ENCODE measurements at regions not wholly inside any gene's neighbourhood (a gene's known extent, or its start where the extent isn't known, plus 50 kb on each side); places are given as distances from the start of the nearest gene placed in this dataset.

DNA sequence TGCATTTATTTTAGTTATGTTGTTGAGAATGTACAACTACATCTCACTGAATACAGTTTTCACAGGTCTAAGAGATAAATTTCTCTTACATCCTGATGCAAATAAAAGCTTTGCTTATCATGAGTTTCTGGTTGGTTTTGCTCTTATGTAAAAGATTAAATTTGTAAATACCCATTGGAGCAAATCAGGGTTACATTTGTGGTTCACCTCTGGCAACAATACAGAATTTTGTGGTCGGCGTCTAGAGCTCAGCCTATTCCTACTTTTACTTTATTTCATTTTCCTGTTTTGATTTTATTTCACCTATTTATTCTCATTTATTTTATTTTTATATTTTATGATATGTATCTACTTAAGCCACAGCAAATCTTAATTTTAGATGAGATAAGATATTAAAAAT lies 271.9 kb upstream of the MARCKS start:
- Histone ChIP-seq H3K27me3 (replicated peaks in 1 of 2; ENCODE audit: control insufficient read depth in 2 of 2, extremely low read depth in 1 of 2, insufficient read depth in 2 of 2, low read length in 1 of 2) (no peaks in the 10 kb centered on the region), H3K27ac (ENCODE audit: low read length) (no peak overlapping the region), H3K4me3 (ENCODE audit: control insufficient read depth in 1 of 2, extremely low read depth in 1 of 2, low read length in 1 of 2) (no peak overlapping the region), H3K4me1 (ENCODE audit: control insufficient read depth in 1 of 2, extremely low read depth in 1 of 2, insufficient read depth in 2 of 2, low read length in 2 of 2) (no peaks in the 10 kb centered on the region), H3K36me3 (ENCODE audit: control insufficient read depth in 2 of 2, extremely low read depth in 1 of 2, insufficient read depth in 1 of 2, low read length in 1 of 2) (no peaks in the 10 kb centered on the region), H3K9me3 (no peaks in the 10 kb centered on the region)
- no peaks in the 10 kb centered on the region for H3K9me3 Mint-ChIP-seq
- H3K27ac Mint-ChIP-seq: no peak overlapping the region
- peaks cover 1 to 6% of the 10 kb centered on the region in 2 donors for H3K27me3 Mint-ChIP-seq
- no peak for ATAC-seq (replicated peaks in 1 of 4)
- ChIA-PET POLR2A (no interaction called here), CTCF (no interaction called here)
- WGBS (ENCODE audit: insufficient coverage): no CpG with 5 or more reads among the region's 2 CpGs
- no peaks in the 10 kb centered on the region for H3K36me3 Mint-ChIP-seq
- no peaks in the 10 kb centered on the region for H3K4me1 Mint-ChIP-seq
- no peak overlapping the region for H3K4me3 Mint-ChIP-seq
- no peak for DNase-seq

DNA sequence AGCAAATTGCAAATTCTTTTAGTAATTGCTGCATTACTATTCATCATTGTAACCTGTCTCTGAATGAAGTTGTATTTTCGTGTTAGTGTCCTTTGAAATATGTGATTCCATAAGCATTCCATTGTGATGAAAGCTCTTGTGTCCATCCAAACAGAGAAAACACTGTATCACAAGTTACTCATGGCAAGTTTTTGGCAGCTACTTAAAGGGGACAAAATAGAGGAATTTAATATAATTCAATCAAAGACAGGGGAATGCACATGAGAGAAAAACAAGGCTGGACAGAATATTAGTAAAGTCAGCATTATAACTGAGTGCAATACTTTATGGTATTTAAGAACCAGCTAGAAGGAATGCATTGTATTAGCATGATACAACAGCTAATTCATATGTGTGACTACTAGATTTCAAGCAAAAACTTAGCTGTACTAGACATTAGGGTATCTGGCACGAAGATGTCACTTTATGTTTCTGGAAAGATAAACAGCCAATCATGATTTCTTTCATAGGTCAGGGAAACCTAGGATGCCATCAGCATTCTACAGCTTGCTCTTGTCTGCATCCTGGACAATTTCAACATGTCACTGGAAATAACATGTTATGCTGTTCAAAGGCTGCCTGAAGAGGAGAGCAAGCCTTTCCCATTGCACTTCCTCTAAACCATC lies 270.6 kb upstream of the MARCKS start:
- ChIA-PET CTCF (no interaction called here), POLR2A (no interaction called here)
- H3K27ac Mint-ChIP-seq: no peak overlapping the region
- no peak for ATAC-seq (replicated peaks in 1 of 4)
- no peaks in the 10 kb centered on the region for H3K9me3 Mint-ChIP-seq
- H3K27me3 Mint-ChIP-seq: peaks cover 1 to 6% of the 10 kb centered on the region in 2 donors
- H3K4me1 Mint-ChIP-seq: no peaks in the 10 kb centered on the region
- Histone ChIP-seq H3K27ac (ENCODE audit: low read length) (no peak overlapping the region), H3K4me1 (ENCODE audit: control insufficient read depth in 1 of 2, extremely low read depth in 1 of 2, insufficient read depth in 2 of 2, low read length in 2 of 2) (no peaks in the 10 kb centered on the region), H3K36me3 (ENCODE audit: control insufficient read depth in 2 of 2, extremely low read depth in 1 of 2, insufficient read depth in 1 of 2, low read length in 1 of 2) (no peaks in the 10 kb centered on the region), H3K9me3 (no peaks in the 10 kb centered on the region), H3K4me3 (ENCODE audit: control insufficient read depth in 1 of 2, extremely low read depth in 1 of 2, low read length in 1 of 2) (no peak overlapping the region), H3K27me3 (replicated peaks in 1 of 2; ENCODE audit: control insufficient read depth in 2 of 2, extremely low read depth in 1 of 2, insufficient read depth in 2 of 2, low read length in 1 of 2) (no peaks in the 10 kb centered on the region)
- no peak overlapping the region for H3K4me3 Mint-ChIP-seq
- 75% methylated on average over 1 of the region's 2 CpGs for WGBS (ENCODE audit: insufficient coverage)
- DNase-seq: no peak
- no peaks in the 10 kb centered on the region for H3K36me3 Mint-ChIP-seq

DNA sequence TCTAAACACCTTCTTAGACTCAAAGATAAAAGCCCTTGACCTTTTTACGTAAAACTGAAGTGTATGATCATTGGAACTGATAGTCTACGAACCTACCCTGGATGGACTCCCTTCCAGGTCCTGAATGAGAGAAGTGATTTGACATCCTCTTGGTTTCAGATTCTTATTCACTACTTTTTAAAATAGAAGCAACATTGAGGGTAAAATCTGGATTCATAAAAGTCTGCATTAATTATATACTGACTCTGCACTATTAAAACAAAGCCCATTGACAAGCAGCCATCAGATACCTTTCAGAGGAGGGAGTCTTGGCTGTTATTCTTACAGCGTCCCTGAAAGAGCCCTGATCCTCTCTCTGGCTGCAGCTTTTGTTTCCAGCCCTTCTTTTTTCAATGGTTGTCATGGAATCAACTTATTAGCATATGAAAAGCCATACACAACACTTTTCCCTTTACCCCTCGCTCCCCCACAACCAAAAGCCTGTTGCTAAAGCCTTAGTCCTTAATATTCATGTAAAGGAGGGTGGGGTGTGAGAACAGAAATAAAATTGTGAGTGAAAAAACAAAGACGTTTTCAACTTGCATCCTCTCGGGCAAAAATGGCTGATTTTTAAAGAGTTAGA lies 270.0 kb upstream of the MARCKS start:
- H3K4me1 Mint-ChIP-seq: no peaks in the 10 kb centered on the region

GRCh38 chr6:113588646-113589045 lies 268.5 kb upstream of the MARCKS start:
- Histone ChIP-seq H3K27me3 (replicated peaks in 1 of 2; ENCODE audit: control insufficient read depth in 2 of 2, extremely low read depth in 1 of 2, insufficient read depth in 2 of 2, low read length in 1 of 2) (no peaks in the 10 kb centered on the region), H3K27ac (ENCODE audit: low read length) (no peak overlapping the region), H3K4me1 (ENCODE audit: control insufficient read depth in 1 of 2, extremely low read depth in 1 of 2, insufficient read depth in 2 of 2, low read length in 2 of 2) (no peaks in the 10 kb centered on the region), H3K4me3 (ENCODE audit: control insufficient read depth in 1 of 2, extremely low read depth in 1 of 2, low read length in 1 of 2) (no peak overlapping the region), H3K36me3 (ENCODE audit: control insufficient read depth in 2 of 2, extremely low read depth in 1 of 2, insufficient read depth in 1 of 2, low read length in 1 of 2) (no peaks in the 10 kb centered on the region), H3K9me3 (no peaks in the 10 kb centered on the region)
- Mint-ChIP-seq H3K9me3 (peaks cover 0 to 6% (median 0%) of the 10 kb centered on the region in 3 donors), H3K36me3 (no peaks in the 10 kb centered on the region), H3K4me1 (no peaks in the 10 kb centered on the region), H3K4me3 (no peak overlapping the region), H3K27me3 (peaks cover 0 to 6% of the 10 kb centered on the region in 2 donors), H3K27ac (no peak overlapping the region)
- WGBS (ENCODE audit: insufficient coverage): no CpG with 5 or more reads among the region's 1 CpG
- CTCF ChIA-PET: no interaction called here
- POLR2A ChIA-PET: interaction anchor here in 1 of 2 donors (0.6 kb wide), 1 partner anchor 267 kb away, joined by 7 read pairs; no protein-coding TSS in a partner anchor
- DNase-seq: no peak
- ATAC-seq (replicated peaks in 1 of 4): no peak

More for the DNA sequence above, 270.0 kb upstream of the MARCKS start:
- CTCF ChIA-PET: no interaction called here
- DNase-seq (no peak), ATAC-seq (replicated peaks in 1 of 4) (no peak)
- Mint-ChIP-seq H3K4me3 (no peak overlapping the region), H3K27me3 (peaks cover under 1 to 6% of the 10 kb centered on the region in 2 donors), H3K36me3 (no peaks in the 10 kb centered on the region), H3K9me3 (no peaks in the 10 kb centered on the region), H3K27ac (no peak overlapping the region)
- WGBS (ENCODE audit: insufficient coverage): 60% methylated on average over 1 of the region's 6 CpGs
- no peak overlapping the region for H3K27ac ChIP-seq (ENCODE audit: low read length)
- POLR2A ChIA-PET: no interaction called here
- no peaks in the 10 kb centered on the region for H3K36me3 ChIP-seq (ENCODE audit: control insufficient read depth in 2 of 2, extremely low read depth in 1 of 2, insufficient read depth in 1 of 2, low read length in 1 of 2)
- no peaks in the 10 kb centered on the region for H3K9me3 ChIP-seq
- H3K4me1 ChIP-seq (ENCODE audit: control insufficient read depth in 1 of 2, extremely low read depth in 1 of 2, insufficient read depth in 2 of 2, low read length in 2 of 2): no peaks in the 10 kb centered on the region
- no peak overlapping the region for H3K4me3 ChIP-seq (ENCODE audit: control insufficient read depth in 1 of 2, extremely low read depth in 1 of 2, low read length in 1 of 2)
- no peaks in the 10 kb centered on the region for H3K27me3 ChIP-seq (replicated peaks in 1 of 2; ENCODE audit: control insufficient read depth in 2 of 2, extremely low read depth in 1 of 2, insufficient read depth in 2 of 2, low read length in 1 of 2)

DNA sequence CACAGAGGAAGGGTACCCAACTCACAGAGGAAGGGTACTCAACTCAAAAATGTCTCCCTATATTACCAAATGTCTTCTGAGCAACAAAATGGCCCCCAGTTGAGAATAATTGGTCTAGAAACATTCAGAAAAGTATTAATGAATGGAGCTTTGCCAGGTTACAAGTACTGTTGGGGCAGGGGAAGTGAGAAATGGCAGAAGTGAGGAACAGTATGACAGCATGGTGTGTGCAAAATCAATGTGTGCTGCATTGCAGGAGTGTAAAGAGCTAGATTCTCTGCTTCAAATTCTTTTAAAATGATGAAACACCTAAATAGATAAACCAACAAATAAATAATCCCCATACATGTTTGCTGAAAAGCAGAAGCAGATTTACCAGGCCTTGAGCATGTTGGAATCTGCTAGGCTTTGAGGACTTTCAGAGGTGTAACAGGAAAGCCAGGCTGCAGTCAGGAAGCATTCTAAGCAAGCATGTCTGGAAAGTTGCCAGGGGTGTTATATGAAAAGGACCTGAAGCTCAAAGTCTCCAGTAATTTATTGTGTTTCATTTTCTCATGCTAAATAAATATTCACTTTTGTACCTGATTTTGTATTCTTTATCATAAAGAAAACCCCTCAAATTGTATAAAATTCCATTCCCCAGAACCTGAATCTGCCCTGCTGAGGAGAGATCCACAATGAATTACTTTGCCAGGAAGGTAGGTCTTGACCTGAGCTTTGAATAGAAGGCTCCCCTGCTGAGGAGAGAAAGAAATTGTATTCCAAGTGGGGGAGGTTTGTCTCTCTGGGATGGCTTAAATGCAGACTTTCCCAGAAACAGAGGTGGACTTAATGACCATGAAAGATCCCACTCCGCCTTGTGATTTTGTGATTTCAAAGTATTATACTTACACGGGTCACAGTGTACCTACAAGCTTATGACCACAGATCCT lies 265.0 kb upstream of the MARCKS start:
- no peak overlapping the region for H3K27ac ChIP-seq (ENCODE audit: low read length)
- WGBS (ENCODE audit: insufficient coverage): no CpG with 5 or more reads among the region's 2 CpGs
- Mint-ChIP-seq H3K4me3 (no peak overlapping the region), H3K9me3 (peaks cover 0 to 6% (median 0%) of the 10 kb centered on the region in 3 donors), H3K27ac (no peak overlapping the region), H3K4me1 (no peaks in the 10 kb centered on the region), H3K36me3 (no peaks in the 10 kb centered on the region), H3K27me3 (peaks cover 0 to 6% of the 10 kb centered on the region in 2 donors)
- no peaks in the 10 kb centered on the region for H3K9me3 ChIP-seq
- H3K27me3 ChIP-seq (replicated peaks in 1 of 2; ENCODE audit: control insufficient read depth in 2 of 2, extremely low read depth in 1 of 2, insufficient read depth in 2 of 2, low read length in 1 of 2): peaks cover 0 to 3% of the 10 kb centered on the region in 2 experiments
- CTCF ChIA-PET: no interaction called here
- POLR2A ChIA-PET: no interaction called here
- no peak for DNase-seq
- H3K4me3 ChIP-seq (ENCODE audit: control insufficient read depth in 1 of 2, extremely low read depth in 1 of 2, low read length in 1 of 2): no peak overlapping the region
- no peaks in the 10 kb centered on the region for H3K4me1 ChIP-seq (ENCODE audit: control insufficient read depth in 1 of 2, extremely low read depth in 1 of 2, insufficient read depth in 2 of 2, low read length in 2 of 2)
- no peaks in the 10 kb centered on the region for H3K36me3 ChIP-seq (ENCODE audit: control insufficient read depth in 2 of 2, extremely low read depth in 1 of 2, insufficient read depth in 1 of 2, low read length in 1 of 2)
- ATAC-seq (replicated peaks in 1 of 4): no peak

DNA sequence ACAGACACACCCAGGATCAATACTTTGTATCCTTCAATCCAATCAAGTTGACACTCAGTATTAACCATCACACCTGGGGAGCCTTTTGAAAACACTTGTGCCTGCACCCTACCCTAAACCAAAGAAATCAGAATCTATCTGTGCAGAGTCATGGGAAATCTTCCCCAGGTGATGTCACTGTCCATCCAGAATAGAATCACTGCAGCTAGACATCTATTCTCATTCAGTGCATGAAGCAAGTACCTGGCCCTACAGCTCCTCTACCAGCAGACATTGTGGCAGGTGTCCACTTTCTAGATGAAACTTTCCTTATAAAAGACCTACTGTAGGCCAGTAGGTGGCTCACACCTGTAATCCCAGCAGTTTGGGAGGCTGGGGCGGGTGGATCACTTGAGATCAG lies 262.4 kb upstream of the MARCKS start:
- ChIA-PET CTCF (no interaction called here), POLR2A (no interaction called here)
- no peaks in the 10 kb centered on the region for H3K36me3 ChIP-seq (ENCODE audit: control insufficient read depth in 2 of 2, extremely low read depth in 1 of 2, insufficient read depth in 1 of 2, low read length in 1 of 2)
- H3K9me3 Mint-ChIP-seq: peaks cover 0 to 6% (median 0%) of the 10 kb centered on the region in 3 donors
- no peak overlapping the region for H3K27ac ChIP-seq (ENCODE audit: low read length)
- no peaks in the 10 kb centered on the region for H3K9me3 ChIP-seq
- peaks cover 0 to 3% of the 10 kb centered on the region in 2 experiments for H3K27me3 ChIP-seq (replicated peaks in 1 of 2; ENCODE audit: control insufficient read depth in 2 of 2, extremely low read depth in 1 of 2, insufficient read depth in 2 of 2, low read length in 1 of 2)
- no peaks in the 10 kb centered on the region for H3K27me3 Mint-ChIP-seq
- H3K4me3 ChIP-seq (ENCODE audit: control insufficient read depth in 1 of 2, extremely low read depth in 1 of 2, low read length in 1 of 2): no peak overlapping the region
- DNase-seq (no peak), ATAC-seq (replicated peaks in 1 of 4) (no peak)
- no peaks in the 10 kb centered on the region for H3K4me1 ChIP-seq (ENCODE audit: control insufficient read depth in 1 of 2, extremely low read depth in 1 of 2, insufficient read depth in 2 of 2, low read length in 2 of 2)
- 80% methylated on average over 1 of the region's 1 CpG for WGBS (ENCODE audit: insufficient coverage)
- H3K4me1 Mint-ChIP-seq: no peaks in the 10 kb centered on the region
- H3K27ac Mint-ChIP-seq: no peak overlapping the region
- H3K4me3 Mint-ChIP-seq: no peak overlapping the region
- no peaks in the 10 kb centered on the region for H3K36me3 Mint-ChIP-seq
